KBM-7 (cell line): ENCODE measurements at regions not wholly inside any gene's neighbourhood (a gene's known extent, or its start where the extent isn't known, plus 50 kb on each side); places are given as distances from the start of the nearest gene placed in this dataset.
A peak's percentile ranks its signal among the peaks of the same experiment; 100 is the strongest.

Experiments
- DNase-seq: peaks from one replicate; pipeline ENCODE4 v3.0.0-alpha.2; 2015
- in situ Hi-C: fragments of 300-500 bp; cut with MboI; formaldehyde crosslinking; loops from 2 replicates; pipeline ENCODE4 v1.14.3; 2020; ENCODE audit warnings: low sequenced_read_pairs, low pct_unique_long_range_greater_than_20kb, mixed read lengths

- in situ Hi-C loops = loop anchor here (25.0 kb wide), 2 partner anchors 282 to 1082 kb away; no protein-coding TSS in a partner anchor
- DNase-seq = no peak
Measured at GRCh38 chr6:45718871-45719270, 296.8 kb downstream of the CLIC5 start.

- in situ Hi-C loops = loop anchor here (25.0 kb wide), 2 partner anchors 281 to 1081 kb away; no protein-coding TSS in a partner anchor
- DNase-seq = no peak
Measured at GRCh38 chr6:45718131-45718530, 297.5 kb downstream of the CLIC5 start.

- in situ Hi-C loops = loop anchor here (25.0 kb wide), 2 partner anchors 280 to 1080 kb away; no protein-coding TSS in a partner anchor
Measured at GRCh38 chr6:45717715-45718114, 297.9 kb downstream of the CLIC5 start.

DNA sequence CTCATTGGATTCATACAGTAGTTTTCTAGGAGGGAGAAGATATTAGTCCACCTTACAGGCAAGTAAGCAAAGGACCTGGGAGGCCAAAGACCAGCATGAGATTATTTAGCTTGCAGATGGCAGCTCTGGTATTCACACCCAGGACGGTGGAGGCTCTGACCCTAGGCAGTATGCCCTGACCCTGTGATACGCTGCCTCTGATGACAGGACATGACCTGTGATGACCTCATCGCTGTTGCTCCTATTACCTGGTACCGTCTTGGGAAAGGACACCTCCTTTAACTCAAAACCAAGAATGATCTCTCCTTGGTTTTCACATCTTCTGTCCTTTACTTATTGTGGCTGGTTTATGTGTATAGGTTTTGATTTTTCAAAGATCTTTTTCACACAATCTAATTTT lies 298.6 kb downstream of the CLIC5 start:
- in situ Hi-C loops = loop anchor here (25.0 kb wide), 2 partner anchors 280 to 1080 kb away; no protein-coding TSS in a partner anchor

More at GRCh38 chr6:45717715-45718114, 297.9 kb downstream of the CLIC5 start:
- no peak for DNase-seq

DNA sequence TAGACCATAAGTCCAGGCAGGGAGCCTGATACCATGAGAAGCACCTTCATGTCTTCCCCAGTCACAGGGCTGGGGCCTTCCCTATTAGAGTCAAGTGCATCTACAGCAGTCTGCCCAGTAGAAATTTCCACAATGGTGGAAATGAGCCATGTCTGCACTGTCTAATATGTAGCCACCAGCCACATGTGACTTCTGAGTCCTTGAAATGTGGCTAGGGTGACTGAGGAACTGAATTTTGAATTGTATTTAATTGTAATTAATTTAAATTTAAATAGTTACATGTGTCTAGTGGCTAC lies 300.2 kb downstream of the CLIC5 start:
- DNase-seq = no peak
- in situ Hi-C loops = loop anchor here (25.0 kb wide), 2 partner anchors 278 to 1078 kb away; no protein-coding TSS in a partner anchor

More for the DNA sequence above, 298.6 kb downstream of the CLIC5 start:
- no peak for DNase-seq

GRCh38 chr6:45714741-45715507 lies 300.7 kb downstream of the CLIC5 start:
- in situ Hi-C loops = loop anchor here (25.0 kb wide), 2 partner anchors 278 to 1078 kb away; no protein-coding TSS in a partner anchor
- peak; percentile 83 for DNase-seq

DNA sequence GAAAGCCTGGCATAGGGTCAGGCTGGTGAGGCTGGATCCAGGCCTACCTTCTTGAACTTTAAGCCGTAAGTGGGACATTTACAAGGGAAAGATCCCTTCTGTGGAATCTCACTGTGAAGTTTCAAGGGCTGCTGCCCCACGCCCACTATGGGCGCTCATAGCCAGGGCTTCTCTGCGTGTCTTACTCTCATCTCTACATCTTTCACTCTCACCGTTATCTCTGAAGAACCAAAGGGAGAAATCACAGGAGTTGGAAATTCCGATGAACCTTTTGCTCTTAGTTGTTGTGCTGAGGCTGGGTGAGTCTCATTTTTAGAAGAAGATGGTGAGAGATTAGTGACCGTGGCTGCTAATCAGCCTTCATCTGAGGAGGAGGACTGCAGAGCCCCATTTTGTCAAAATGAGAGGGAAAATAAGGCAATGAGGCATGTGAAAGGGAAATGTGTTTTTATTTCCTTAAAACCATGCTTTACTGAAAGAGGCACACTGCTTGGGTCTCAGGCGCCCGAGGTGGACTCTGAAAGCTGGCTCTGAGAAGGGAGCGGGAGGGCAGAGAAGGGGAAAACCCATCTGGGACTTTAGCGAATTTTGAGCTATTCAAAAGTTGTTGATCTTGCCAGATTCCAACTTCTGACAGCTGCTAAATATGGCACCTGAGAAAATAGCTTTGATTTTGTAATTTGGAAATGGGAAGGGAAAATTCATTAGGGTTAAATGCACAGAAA lies 301.5 kb downstream of the CLIC5 start:
- in situ Hi-C loops = loop anchor here (25.0 kb wide), 2 partner anchors 277 to 1077 kb away; no protein-coding TSS in a partner anchor
- DNase-seq = no peak
